Keratinocyte (primary cell): ENCODE measurements at regions not wholly inside any gene's neighbourhood (a gene's known extent, or its start where the extent isn't known, plus 50 kb on each side); places are given as distances from the start of the nearest gene placed in this dataset.

Experiments used
- CTCF ChIP-seq, 3 experiments: IDR thresholded peaks in 1 of 3; conservative IDR thresholded peaks in 1 of 3; optimal IDR thresholded peaks in 1 of 3; 2 replicates in 2 of 3; 3 replicates in 1 of 3; pipeline versions ENCODE3 to v1.5.1; 2011; ENCODE audit warnings: low read length in 3 of 3, mild to moderate bottlenecking in 3 of 3, moderate library complexity in 2 of 3, control low read depth in 1 of 3, inconsistent platforms in 1 of 3; ENCODE audit not compliant: insufficient read depth in 2 of 3; ENCODE audit errors: extremely low read depth in 1 of 3
- EZH2 ChIP-seq: IDR thresholded peaks from one replicate; pipeline ENCODE4 v1.6.1; 2012; ENCODE audit warnings: inconsistent platforms, mild to moderate bottlenecking, low read length, moderate library complexity

GRCh38 chr5:4319478-4320128 lies 724.0 kb downstream of the IRX1 start:
- TF ChIP-seq CTCF (optimal IDR thresholded peaks at IDR 0.05 in 1 of 3, IDR thresholded peaks at IDR 0.05 in 1 of 3, conservative IDR thresholded peaks at IDR 0.05 in 1 of 3; ENCODE audit: extremely low read depth in 1 of 3, insufficient read depth in 2 of 3, low read length in 3 of 3) (no peak), EZH2 (no peak)
